HepG2 (cell line): ENCODE measurements at regions not wholly inside any gene's neighbourhood (a gene's known extent, or its start where the extent isn't known, plus 50 kb on each side); places are given as distances from the start of the nearest gene placed in this dataset.

Experiments
- ATAC-seq: fragments of 200-7000 bp; cut with Tn5 transposase; 3 replicates; pipeline ENCODE4 v1.9.1; 2020; ENCODE audit warnings: mild to moderate bottlenecking, moderate library complexity
- BruUV-seq: library from RNA; stranded (reverse); fragments of 400-500 nt; replicated peaks from 2 replicates; lab custom pipeline; 2021; lab: Mats Ljungman, UMichigan
- CTCF ChIA-PET: fragments of 300-600 bp; formaldehyde crosslinking; extraction: SDS; loops from one replicate; lab custom pipeline; 2021; ENCODE audit warnings: low total read pairs, inconsistent platforms, low intra/inter-chr PET ratio; lab: Yijun Ruan, JAX
- POLR2A ChIA-PET: fragments of 350-600 bp; sonication (Branson Sonifier 250); formaldehyde crosslinking; loops from one replicate; lab custom pipeline; 2020; ENCODE audit warnings: antibody characterized with exemption, inconsistent platforms; lab: Yijun Ruan, JAX
- DNase-seq: peaks from one replicate; pipeline ENCODE4 v3.0.0-alpha.2; 2015; ENCODE audit warnings: low spot score
- FAIRE-seq: peaks from 3 replicates; lab custom pipeline; 2011; peaks lifted over from hg19 to GRCh38; lab: Jason Lieb, UNC
- H2AFZ ChIP-seq: one replicate; pipeline ENCODE4 v1.6.1; 2011; ENCODE audit warnings: low read length, inconsistent platforms
- H3K27ac ChIP-seq: fragments of 300-600 bp; 3 replicates; pipeline ENCODE4 v1.8.0; 2011; ENCODE audit warnings: mixed run types, mild to moderate bottlenecking, mixed read lengths, low read length, inconsistent platforms; ENCODE audit not compliant: insufficient read depth; ENCODE audit errors: extremely low read length
- H3K27me3 ChIP-seq, 2 experiments: fragments of 200-600 bp in 1 of 2; 2 replicates in 1 of 2; 3 replicates in 1 of 2; pipeline versions ENCODE4 v1.6.0 to v1.8.0; 2011; ENCODE audit warnings: low read length in 2 of 2, mild to moderate bottlenecking in 2 of 2, moderate library complexity in 2 of 2, inconsistent platforms in 1 of 2; ENCODE audit not compliant: insufficient read depth in 2 of 2, control insufficient read depth in 1 of 2
- H3K36me3 ChIP-seq, 2 experiments: fragments of 200-600 bp in 1 of 2; replicated peaks in 1 of 2; 2 replicates in 1 of 2; 3 replicates in 1 of 2; pipeline versions ENCODE4 v1.5.1 to v1.8.0; 2011; ENCODE audit warnings: low read length in 2 of 2, inconsistent platforms in 1 of 2; ENCODE audit not compliant: insufficient read depth in 2 of 2, control insufficient read depth in 1 of 2
- H3K4me1 ChIP-seq: 2 replicates; pipeline ENCODE4 v1.5.1; 2012; ENCODE audit warnings: low read length, inconsistent platforms; ENCODE audit not compliant: insufficient read depth
- H3K4me2 ChIP-seq: 2 replicates; pipeline ENCODE4 v1.6.0; 2011; ENCODE audit warnings: low read depth, low read length, inconsistent platforms
- H3K4me3 ChIP-seq, 3 experiments: fragments of 200-600 bp in 1 of 3; sonication (generic), shearing (Covaris generic) in 1 of 3; replicated peaks in 1 of 3; 2 replicates each; pipeline ENCODE4 v1.5.1; 2011 to 2016; ENCODE audit warnings: low read length in 3 of 3, inconsistent platforms in 2 of 3, low read depth in 2 of 3, mild to moderate bottlenecking in 2 of 3, control low read depth in 1 of 3, mixed read lengths in 1 of 3; ENCODE audit not compliant: insufficient read depth in 1 of 3
- H3K79me2 ChIP-seq: one replicate; pipeline ENCODE4 v1.6.1; 2011; ENCODE audit warnings: low read length, inconsistent platforms; ENCODE audit not compliant: insufficient read depth
- H3K9ac ChIP-seq: 2 replicates; pipeline ENCODE4 v1.6.0; 2011; ENCODE audit warnings: mild to moderate bottlenecking, low read depth, low read length, inconsistent platforms; ENCODE audit not compliant: insufficient read depth
- H3K9me3 ChIP-seq: 2 replicates; pipeline ENCODE4 v1.5.1; 2012; ENCODE audit warnings: mild to moderate bottlenecking, low read length
- H4K20me1 ChIP-seq: 2 replicates; pipeline ENCODE4 v1.6.0; 2011; ENCODE audit warnings: inconsistent platforms, mild to moderate bottlenecking, low read length, moderate library complexity; ENCODE audit not compliant: insufficient read depth
- EEA1 ChIP-seq: sonication (generic); formaldehyde crosslinking; IDR thresholded peaks from 2 replicates; pipeline ENCODE4 v1.5.1; 2020; ENCODE audit warnings: mild to moderate bottlenecking, missing genetic modification reagents, borderline replicate concordance
- ZNF329 ChIP-seq: sonication (generic); formaldehyde crosslinking; IDR thresholded peaks from 2 replicates; pipeline ENCODE4 v1.9.0; 2021; ENCODE audit warnings: low read depth, mild to moderate bottlenecking, missing genetic modification reagents
- ZNF343 ChIP-seq: sonication (generic); formaldehyde crosslinking; IDR thresholded peaks from 2 replicates; pipeline ENCODE4 v1.4.0; 2020; ENCODE audit warnings: mild to moderate bottlenecking, missing genetic modification reagents
- ZNF780A ChIP-seq: sonication (generic); formaldehyde crosslinking; IDR thresholded peaks from 2 replicates; pipeline ENCODE4 v1.8.0; 2022; ENCODE audit warnings: mild to moderate bottlenecking, missing genetic modification reagents, moderate library complexity
- WGBS: methylation state at CpG from one replicate; pipeline ENCODE4 v1.1.6; 2017; ENCODE audit warnings: low lambda C conversion rate; 5-methylcytosine and 5-hydroxymethylcytosine counted together
- in situ Hi-C: cut with HindIII; loops from 2 replicates; pipeline ENCODE4 v1.10.0; 2017; ENCODE audit warnings: low pct_unique_long_range_greater_than_20kb; ENCODE audit not compliant: extremely low pct_ligation_motif_present
- intact Hi-C: fragments of 100-400 bp; cut with micrococcal nuclease; formaldehyde crosslinking; loops from one replicate; pipeline ENCODE4 v1.10.0; 2022; ENCODE audit not compliant: unreplicated experiment
- TF ChIP-seq, protein P1 (sequence below): sonication (generic); formaldehyde crosslinking; conservative IDR thresholded peaks from 2 replicates; pipeline ENCODE4 v1.4.0; 2020; ENCODE audit warnings: missing genetic modification reagents

GRCh38 chr2:172177581-172177980 is 74.9 kb upstream of the DLX2 start (continued):
- TF ChIP-seq, protein P1, sequence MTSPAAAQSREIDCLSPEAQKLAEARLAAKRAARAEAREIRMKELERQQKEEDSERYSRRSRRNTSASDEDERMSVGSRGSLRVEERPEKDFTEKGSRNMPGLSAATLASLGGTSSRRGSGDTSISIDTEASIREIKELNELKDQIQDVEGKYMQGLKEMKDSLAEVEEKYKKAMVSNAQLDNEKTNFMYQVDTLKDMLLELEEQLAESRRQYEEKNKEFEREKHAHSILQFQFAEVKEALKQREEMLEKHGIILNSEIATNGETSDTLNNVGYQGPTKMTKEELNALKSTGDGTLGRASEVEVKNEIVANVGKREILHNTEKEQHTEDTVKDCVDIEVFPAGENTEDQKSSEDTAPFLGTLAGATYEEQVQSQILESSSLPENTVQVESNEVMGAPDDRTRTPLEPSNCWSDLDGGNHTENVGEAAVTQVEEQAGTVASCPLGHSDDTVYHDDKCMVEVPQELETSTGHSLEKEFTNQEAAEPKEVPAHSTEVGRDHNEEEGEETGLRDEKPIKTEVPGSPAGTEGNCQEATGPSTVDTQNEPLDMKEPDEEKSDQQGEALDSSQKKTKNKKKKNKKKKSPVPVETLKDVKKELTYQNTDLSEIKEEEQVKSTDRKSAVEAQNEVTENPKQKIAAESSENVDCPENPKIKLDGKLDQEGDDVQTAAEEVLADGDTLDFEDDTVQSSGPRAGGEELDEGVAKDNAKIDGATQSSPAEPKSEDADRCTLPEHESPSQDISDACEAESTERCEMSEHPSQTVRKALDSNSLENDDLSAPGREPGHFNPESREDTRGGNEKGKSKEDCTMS (CRISPR knock-in tag): no peak
- TF ChIP-seq EEA1 (no peak), ZNF780A (CRISPR knock-in tag) (no peak)
- TF ChIP-seq, all 625 proteins: peak for 0

GRCh38 chr2:172177996-172178395 is 75.3 kb upstream of the DLX2 start:
- POLR2A ChIA-PET: no interaction called here
- 36% methylated on average over 1 of the region's 1 CpG for WGBS
- no peaks in the 10 kb centered on the region for H3K9me3 ChIP-seq
- TF ChIP-seq ZNF329 (CRISPR knock-in tag): no peak
- TF ChIP-seq ZNF343: no peak
- no TSS peak for BruUV-seq
- peaks cover 0 to 10% of the 10 kb centered on the region in 2 experiments; a peak in 3 of 5 replicates for H3K27me3 ChIP-seq
- ATAC-seq: no peak
- FAIRE-seq: no peak
- no peak overlapping the region for H3K4me3 ChIP-seq
- no peak for DNase-seq
- intact Hi-C loops: no loop called here
- no peaks in the 10 kb centered on the region for H3K79me2 ChIP-seq
- H3K9ac ChIP-seq: no peak overlapping the region
- in situ Hi-C loops: no loop called here
- H3K4me2 ChIP-seq: no peak overlapping the region
- no peak overlapping the region for H2AFZ ChIP-seq
- H3K36me3 ChIP-seq: no peaks in the 10 kb centered on the region
- no peaks in the 10 kb centered on the region for H3K4me1 ChIP-seq
- H4K20me1 ChIP-seq: no peaks in the 10 kb centered on the region
- no peak overlapping the region for H3K27ac ChIP-seq
- CTCF ChIA-PET: no interaction called here
